ENCODE measurements at regions not wholly inside any gene's neighbourhood (a gene's known extent, or its start where the extent isn't known, plus 50 kb on each side); places are given as distances from the start of the nearest gene placed in this dataset.

GRCh38 chr14:106822905-106823304, 1296.5 kb downstream of the TMEM121 start:
- no peak for TF ChIP-seq POLR2AphosphoS5 (IDR thresholded peaks at IDR 0.05)
- TF ChIP-seq CTCF (IDR thresholded peaks at IDR 0.05) = no peak
- no peak for TF ChIP-seq EP300 (IDR thresholded peaks at IDR 0.05; ENCODE audit: low read depth)
